ENCODE measurements at regions not wholly inside any gene's neighbourhood (a gene's known extent, or its start where the extent isn't known, plus 50 kb on each side); places are given as distances from the start of the nearest gene placed in this dataset.

GRCh38 chr1:81209461-81209860 lies 591.3 kb upstream of the ADGRL2 start:
- no peaks in the 10 kb centered on the region for H3K36me3 ChIP-seq (ENCODE audit: control insufficient read depth, insufficient read depth, low read length)
- H3K27ac ChIP-seq (ENCODE audit: low read depth, low read length, severe bottlenecking), result no peak overlapping the region
- WGBS, 2 experiments (ENCODE audit: insufficient coverage in 2 of 2), result 93 to 100% methylated on average over 1 of the region's 1 CpG
- no peaks in the 10 kb centered on the region for H3K4me1 ChIP-seq (ENCODE audit: control insufficient read depth, insufficient read depth, low read length, poor library complexity, severe bottlenecking)
- H3K4me3 ChIP-seq (ENCODE audit: extremely low read depth, insufficient read depth, low read length, poor library complexity, severe bottlenecking), result no peak overlapping the region
- H3K9me3 ChIP-seq (ENCODE audit: control insufficient read depth, low read length), result no peaks in the 10 kb centered on the region

- 92 to 98% methylated on average over 8 to 10 of the region's 13 CpGs for WGBS, 2 experiments (ENCODE audit: insufficient coverage in 2 of 2)
- no peak overlapping the region for H3K4me3 ChIP-seq (ENCODE audit: extremely low read depth, insufficient read depth, low read length, poor library complexity, severe bottlenecking)
- no peaks in the 10 kb centered on the region for H3K36me3 ChIP-seq (ENCODE audit: control insufficient read depth, insufficient read depth, low read length)
- no peaks in the 10 kb centered on the region for H3K4me1 ChIP-seq (ENCODE audit: control insufficient read depth, insufficient read depth, low read length, poor library complexity, severe bottlenecking)
- no peaks in the 10 kb centered on the region for H3K9me3 ChIP-seq (ENCODE audit: control insufficient read depth, low read length)
- no peak overlapping the region for H3K27ac ChIP-seq (ENCODE audit: low read depth, low read length, severe bottlenecking)
Measured at GRCh38 chr1:81208441-81208840, 592.3 kb upstream of the ADGRL2 start.

- no peak overlapping the region for H3K27ac ChIP-seq (ENCODE audit: low read depth, low read length, severe bottlenecking)
- H3K9me3 ChIP-seq (ENCODE audit: control insufficient read depth, low read length), result no peaks in the 10 kb centered on the region
- no peaks in the 10 kb centered on the region for H3K4me1 ChIP-seq (ENCODE audit: control insufficient read depth, insufficient read depth, low read length, poor library complexity, severe bottlenecking)
- no peak overlapping the region for H3K4me3 ChIP-seq (ENCODE audit: extremely low read depth, insufficient read depth, low read length, poor library complexity, severe bottlenecking)
- no peaks in the 10 kb centered on the region for H3K36me3 ChIP-seq (ENCODE audit: control insufficient read depth, insufficient read depth, low read length)
- 71 to 100% methylated on average over 4 to 5 of the region's 6 CpGs for WGBS, 2 experiments (ENCODE audit: insufficient coverage in 2 of 2)
Measured at GRCh38 chr1:81205956-81206355, 594.8 kb upstream of the ADGRL2 start.

GRCh38 chr1:81201779-81202178 lies 599.0 kb upstream of the ADGRL2 start:
- no peaks in the 10 kb centered on the region for H3K4me1 ChIP-seq (ENCODE audit: control insufficient read depth, insufficient read depth, low read length, poor library complexity, severe bottlenecking)
- 100% methylated on average over 1 of the region's 2 CpGs; no CpG with 5 or more reads in 1 of the 2 experiments for WGBS, 2 experiments (ENCODE audit: insufficient coverage in 2 of 2)
- H3K4me3 ChIP-seq (ENCODE audit: extremely low read depth, insufficient read depth, low read length, poor library complexity, severe bottlenecking), result no peak overlapping the region
- H3K9me3 ChIP-seq (ENCODE audit: control insufficient read depth, low read length), result no peaks in the 10 kb centered on the region
- no peaks in the 10 kb centered on the region for H3K36me3 ChIP-seq (ENCODE audit: control insufficient read depth, insufficient read depth, low read length)
- no peak overlapping the region for H3K27ac ChIP-seq (ENCODE audit: low read depth, low read length, severe bottlenecking)

GRCh38 chr1:81197591-81197990 lies 603.1 kb upstream of the ADGRL2 start:
- Histone ChIP-seq H3K4me3 (ENCODE audit: extremely low read depth, insufficient read depth, low read length, poor library complexity, severe bottlenecking) (no peak overlapping the region), H3K4me1 (ENCODE audit: control insufficient read depth, insufficient read depth, low read length, poor library complexity, severe bottlenecking) (no peaks in the 10 kb centered on the region), H3K27ac (ENCODE audit: low read depth, low read length, severe bottlenecking) (no peak overlapping the region), H3K36me3 (ENCODE audit: control insufficient read depth, insufficient read depth, low read length) (no peaks in the 10 kb centered on the region), H3K9me3 (ENCODE audit: control insufficient read depth, low read length) (no peaks in the 10 kb centered on the region)
- 92 to 100% methylated on average over 2 to 3 of the region's 3 CpGs for WGBS, 2 experiments (ENCODE audit: insufficient coverage in 2 of 2)

GRCh38 chr1:81192647-81193642 lies 607.8 kb upstream of the ADGRL2 start:
- Histone ChIP-seq H3K9me3 (ENCODE audit: control insufficient read depth, low read length) (no peaks in the 10 kb centered on the region), H3K36me3 (ENCODE audit: control insufficient read depth, insufficient read depth, low read length) (no peaks in the 10 kb centered on the region), H3K27ac (ENCODE audit: low read depth, low read length, severe bottlenecking) (no peak overlapping the region), H3K4me3 (ENCODE audit: extremely low read depth, insufficient read depth, low read length, poor library complexity, severe bottlenecking) (no peak overlapping the region), H3K4me1 (ENCODE audit: control insufficient read depth, insufficient read depth, low read length, poor library complexity, severe bottlenecking) (no peaks in the 10 kb centered on the region)
- WGBS, 2 experiments (ENCODE audit: insufficient coverage in 2 of 2), result 84 to 88% methylated on average over 3 to 5 of the region's 7 CpGs

GRCh38 chr1:81190003-81190402 lies 610.7 kb upstream of the ADGRL2 start:
- Histone ChIP-seq H3K4me3 (ENCODE audit: extremely low read depth, insufficient read depth, low read length, poor library complexity, severe bottlenecking) (no peak overlapping the region), H3K9me3 (ENCODE audit: control insufficient read depth, low read length) (no peaks in the 10 kb centered on the region), H3K36me3 (ENCODE audit: control insufficient read depth, insufficient read depth, low read length) (no peaks in the 10 kb centered on the region), H3K4me1 (ENCODE audit: control insufficient read depth, insufficient read depth, low read length, poor library complexity, severe bottlenecking) (no peaks in the 10 kb centered on the region), H3K27ac (ENCODE audit: low read depth, low read length, severe bottlenecking) (no peak overlapping the region)
- no CpG with 5 or more reads among the region's 3 CpGs for WGBS, 2 experiments (ENCODE audit: insufficient coverage in 2 of 2)

GRCh38 chr1:81187635-81188034 lies 613.1 kb upstream of the ADGRL2 start:
- WGBS, 2 experiments (ENCODE audit: insufficient coverage in 2 of 2), result no CpG with 5 or more reads among the region's 1 CpG

GRCh38 chr1:81186261-81186660 lies 614.5 kb upstream of the ADGRL2 start:
- Histone ChIP-seq H3K27ac (ENCODE audit: low read depth, low read length, severe bottlenecking) (no peak overlapping the region), H3K4me3 (ENCODE audit: extremely low read depth, insufficient read depth, low read length, poor library complexity, severe bottlenecking) (no peak overlapping the region), H3K36me3 (ENCODE audit: control insufficient read depth, insufficient read depth, low read length) (no peaks in the 10 kb centered on the region), H3K9me3 (ENCODE audit: control insufficient read depth, low read length) (peaks cover 6% of the 10 kb centered on the region), H3K4me1 (ENCODE audit: control insufficient read depth, insufficient read depth, low read length, poor library complexity, severe bottlenecking) (no peaks in the 10 kb centered on the region)
- 100% methylated on average over 1 of the region's 2 CpGs for WGBS, 2 experiments (ENCODE audit: insufficient coverage in 2 of 2)

More at GRCh38 chr1:81187635-81188034, 613.1 kb upstream of the ADGRL2 start:
- Histone ChIP-seq H3K4me3 (ENCODE audit: extremely low read depth, insufficient read depth, low read length, poor library complexity, severe bottlenecking) (no peak overlapping the region), H3K36me3 (ENCODE audit: control insufficient read depth, insufficient read depth, low read length) (no peaks in the 10 kb centered on the region), H3K27ac (ENCODE audit: low read depth, low read length, severe bottlenecking) (no peak overlapping the region), H3K4me1 (ENCODE audit: control insufficient read depth, insufficient read depth, low read length, poor library complexity, severe bottlenecking) (no peaks in the 10 kb centered on the region), H3K9me3 (ENCODE audit: control insufficient read depth, low read length) (no peaks in the 10 kb centered on the region)

- Histone ChIP-seq H3K9me3 (ENCODE audit: control insufficient read depth, low read length) (peaks cover 9% of the 10 kb centered on the region), H3K27ac (ENCODE audit: low read depth, low read length, severe bottlenecking) (no peak overlapping the region), H3K36me3 (ENCODE audit: control insufficient read depth, insufficient read depth, low read length) (no peaks in the 10 kb centered on the region), H3K4me3 (ENCODE audit: extremely low read depth, insufficient read depth, low read length, poor library complexity, severe bottlenecking) (no peak overlapping the region), H3K4me1 (ENCODE audit: control insufficient read depth, insufficient read depth, low read length, poor library complexity, severe bottlenecking) (no peaks in the 10 kb centered on the region)
- WGBS, 2 experiments (ENCODE audit: insufficient coverage in 2 of 2), result 83 to 88% methylated on average over 1 of the region's 1 CpG
Measured at GRCh38 chr1:81183553-81183952, 617.2 kb upstream of the ADGRL2 start.

- peaks cover 9% of the 10 kb centered on the region for H3K9me3 ChIP-seq (ENCODE audit: control insufficient read depth, low read length)
- H3K27ac ChIP-seq (ENCODE audit: low read depth, low read length, severe bottlenecking), result no peak overlapping the region
- no peaks in the 10 kb centered on the region for H3K4me1 ChIP-seq (ENCODE audit: control insufficient read depth, insufficient read depth, low read length, poor library complexity, severe bottlenecking)
- H3K36me3 ChIP-seq (ENCODE audit: control insufficient read depth, insufficient read depth, low read length), result no peaks in the 10 kb centered on the region
- WGBS, 2 experiments (ENCODE audit: insufficient coverage in 2 of 2), result 92 to 93% methylated on average over 5 to 6 of the region's 6 CpGs
- no peak overlapping the region for H3K4me3 ChIP-seq (ENCODE audit: extremely low read depth, insufficient read depth, low read length, poor library complexity, severe bottlenecking)
Measured at GRCh38 chr1:81183051-81183450, 617.7 kb upstream of the ADGRL2 start.
